ENCODE measurements at regions not wholly inside any gene's neighbourhood (a gene's known extent, or its start where the extent isn't known, plus 50 kb on each side); places are given as distances from the start of the nearest gene placed in this dataset.
"Not testable (repeated sequence)": the region's sequence is repeated elsewhere in the genome, so short reads cannot be mapped to it uniquely, and the experiment has no call there.

DNA sequence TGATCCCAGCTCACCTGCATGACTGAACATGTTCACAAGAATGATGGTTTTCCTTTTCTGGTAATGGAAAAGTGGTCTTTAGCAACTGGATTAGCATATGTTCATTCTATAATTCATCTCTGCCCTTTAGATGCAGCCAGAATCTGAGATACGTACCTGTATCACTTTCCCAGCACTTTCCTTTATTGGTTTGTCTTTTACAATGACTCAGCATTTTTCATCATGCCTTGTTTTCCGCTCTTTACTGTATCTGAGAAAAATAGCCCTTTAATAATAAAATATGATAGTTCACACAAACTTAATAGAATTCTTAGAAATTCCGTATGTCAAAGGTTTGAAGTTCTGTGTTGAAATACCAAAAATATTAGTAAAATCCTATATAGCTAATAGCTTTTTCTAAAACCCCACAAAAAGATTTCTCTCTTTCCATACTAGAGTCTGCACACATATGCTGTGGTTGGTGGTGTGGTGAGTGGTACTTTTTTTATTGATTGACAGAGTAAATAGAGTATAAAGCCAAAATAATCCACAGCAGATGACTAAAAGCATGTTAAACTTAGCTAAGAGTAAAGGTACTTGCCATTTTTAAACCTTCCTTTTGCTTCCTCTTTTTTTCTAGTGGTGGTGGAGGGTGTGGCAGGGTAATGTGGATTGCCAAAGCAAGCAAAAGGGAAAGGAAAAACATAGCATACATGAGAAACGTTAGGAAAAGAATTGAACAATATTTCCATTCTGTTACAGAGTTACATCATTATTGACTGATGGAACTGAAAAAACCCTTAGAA lies 328.9 kb upstream of the RBMS3 start:
- DNase-seq = no peak

DNA sequence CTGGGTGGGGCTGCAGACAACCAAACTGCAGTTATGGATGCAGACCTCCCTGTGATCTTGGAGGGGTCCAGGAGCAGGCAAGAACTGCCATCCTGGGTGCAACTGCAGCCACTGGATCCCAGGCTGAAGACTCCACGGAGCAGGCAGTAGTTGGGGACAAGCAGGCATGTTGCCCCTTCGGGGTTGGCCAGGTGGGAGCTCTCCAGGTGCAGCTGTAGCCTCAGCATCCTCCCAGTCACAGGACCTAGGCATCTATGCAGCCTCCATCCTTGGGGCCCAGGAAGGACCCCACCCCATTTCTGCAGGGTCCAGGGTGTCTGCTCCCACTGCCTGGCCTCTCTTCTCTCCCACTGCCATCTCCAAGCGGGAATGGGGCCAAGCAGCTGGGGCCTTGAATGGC lies 322.2 kb upstream of the RBMS3 start:
- DNase-seq = no peak

DNA sequence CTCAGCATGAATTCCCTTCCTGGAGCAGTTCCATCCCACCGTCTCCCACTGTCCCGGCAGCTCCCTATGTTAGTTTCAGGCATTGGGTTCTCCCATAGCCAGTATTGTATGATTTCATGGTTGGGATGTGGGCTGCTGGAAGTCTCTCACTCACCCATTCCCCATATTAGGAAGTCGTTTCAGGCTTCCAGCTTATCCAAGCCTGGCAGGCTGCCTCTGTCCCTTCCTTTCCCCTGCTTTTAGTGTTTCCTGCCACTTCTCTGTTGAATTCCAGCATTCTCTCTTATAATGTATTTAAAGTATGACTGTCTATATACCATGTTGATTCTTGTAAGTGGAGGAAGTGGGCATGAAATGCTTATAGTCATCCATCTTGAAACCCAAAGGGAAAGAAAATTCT lies 309.7 kb upstream of the RBMS3 start:
- no peak for DNase-seq

DNA sequence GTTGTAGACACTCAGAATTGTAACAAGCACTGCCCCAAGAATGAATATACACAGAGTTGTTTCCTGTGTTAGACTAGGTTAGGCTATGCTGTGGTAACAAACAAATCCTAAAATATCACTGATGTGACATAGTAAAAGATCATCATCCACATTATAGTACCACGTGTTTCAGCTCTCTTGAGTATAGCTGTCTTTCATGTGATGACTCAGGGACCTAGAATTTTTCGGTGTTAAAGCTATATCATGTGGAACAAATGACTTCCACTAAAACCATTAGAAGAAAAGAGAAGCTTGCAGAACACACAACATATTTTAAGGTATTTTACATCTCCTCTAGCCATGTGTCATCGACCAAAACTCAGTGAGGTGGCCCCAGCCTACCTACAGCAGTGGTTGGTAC lies 307.9 kb upstream of the RBMS3 start:
- no peak for DNase-seq

DNA sequence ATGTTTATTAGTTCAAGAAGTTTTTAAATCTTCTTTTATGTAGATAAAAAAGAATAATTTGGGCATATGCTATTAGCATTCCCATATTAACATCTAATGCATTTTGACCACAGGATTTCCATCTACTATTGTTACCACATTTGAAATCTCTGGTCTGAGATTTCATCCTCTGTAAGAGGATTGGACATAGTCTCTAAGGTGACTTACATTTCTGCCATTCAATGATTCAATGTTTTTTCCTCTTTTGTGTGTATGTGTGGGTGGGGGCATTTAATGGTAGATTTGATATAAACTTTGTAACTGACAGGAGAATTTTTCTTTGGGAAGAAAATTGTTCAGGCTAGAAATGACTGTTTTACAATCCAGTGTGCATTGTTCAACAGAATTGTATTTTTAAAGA lies 307.3 kb upstream of the RBMS3 start:
- no peak for DNase-seq

DNA sequence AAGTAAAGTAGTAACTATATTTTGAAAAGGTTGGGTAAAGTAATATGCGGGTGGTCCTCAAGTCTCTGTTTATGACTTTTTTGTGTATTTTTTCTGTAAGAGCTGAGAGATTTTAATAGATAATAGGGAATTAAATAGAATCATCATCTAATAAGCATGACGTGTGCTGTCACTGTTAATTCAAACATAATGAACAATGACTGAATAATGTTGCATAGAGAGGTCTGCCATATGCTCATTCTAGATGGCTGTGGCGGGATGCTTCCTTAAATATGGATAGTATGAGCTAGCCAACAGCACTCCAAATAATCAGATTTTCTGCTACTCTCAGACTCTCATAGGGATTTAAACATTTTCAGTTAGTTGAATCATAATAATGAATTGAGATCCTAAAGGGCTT lies 302.8 kb upstream of the RBMS3 start:
- DNase-seq = no peak

DNA sequence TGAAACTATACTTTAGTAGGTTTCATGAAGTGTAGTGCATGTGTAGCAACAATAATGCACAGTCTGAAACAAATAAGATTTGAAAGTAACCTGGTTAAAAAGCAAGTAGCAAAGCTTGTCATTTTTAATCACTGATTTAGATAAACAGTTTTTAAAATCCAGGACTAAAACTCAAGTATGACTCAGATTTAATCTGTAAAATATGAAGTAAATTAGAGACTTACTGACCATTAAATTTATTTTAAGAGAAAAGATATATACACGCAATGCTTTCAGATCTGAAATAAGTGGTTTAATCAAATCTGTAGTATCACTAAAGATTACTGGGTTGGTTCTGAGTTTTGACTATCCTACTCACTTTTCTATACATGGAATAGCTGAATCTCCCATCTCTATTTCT lies 300.7 kb upstream of the RBMS3 start:
- no peak for DNase-seq

DNA sequence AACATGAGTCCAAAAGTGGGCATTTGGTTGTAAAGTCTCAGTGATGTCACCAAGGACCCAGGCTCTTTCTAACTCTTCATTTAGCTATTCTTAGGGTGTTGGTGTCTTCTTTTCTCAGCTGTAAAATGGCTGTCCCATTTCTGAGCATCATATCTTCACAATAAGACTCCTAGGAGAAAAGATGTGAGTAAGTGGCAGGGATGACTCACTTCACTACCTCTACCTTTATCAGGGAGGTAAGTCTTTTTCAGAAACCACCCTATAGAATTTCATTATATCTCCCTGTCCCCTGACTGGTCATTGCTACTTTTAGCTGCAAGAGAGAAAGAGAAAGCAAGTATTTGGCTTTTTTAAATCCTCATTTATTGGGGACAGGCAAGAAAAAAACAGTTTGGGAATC lies 300.2 kb upstream of the RBMS3 start:
- no peak for DNase-seq

DNA sequence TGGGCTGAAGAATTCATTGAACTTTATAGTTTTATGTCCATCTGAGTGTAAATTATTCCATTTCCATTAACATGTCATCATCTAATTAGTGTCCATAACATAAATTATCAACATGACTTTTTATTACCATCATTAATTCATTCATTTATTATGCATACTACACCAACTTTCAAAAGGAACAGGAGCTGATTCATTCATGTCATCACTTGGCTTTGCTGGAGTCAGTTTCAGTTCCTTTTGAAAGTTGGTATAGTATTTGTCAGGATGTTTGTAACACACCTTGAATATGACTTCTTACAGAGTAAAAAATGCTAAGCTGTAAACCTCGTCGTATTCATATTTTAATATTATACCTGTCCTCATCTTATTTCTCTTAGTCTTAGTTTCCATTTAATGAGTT lies 298.0 kb upstream of the RBMS3 start:
- no peak for DNase-seq

DNA sequence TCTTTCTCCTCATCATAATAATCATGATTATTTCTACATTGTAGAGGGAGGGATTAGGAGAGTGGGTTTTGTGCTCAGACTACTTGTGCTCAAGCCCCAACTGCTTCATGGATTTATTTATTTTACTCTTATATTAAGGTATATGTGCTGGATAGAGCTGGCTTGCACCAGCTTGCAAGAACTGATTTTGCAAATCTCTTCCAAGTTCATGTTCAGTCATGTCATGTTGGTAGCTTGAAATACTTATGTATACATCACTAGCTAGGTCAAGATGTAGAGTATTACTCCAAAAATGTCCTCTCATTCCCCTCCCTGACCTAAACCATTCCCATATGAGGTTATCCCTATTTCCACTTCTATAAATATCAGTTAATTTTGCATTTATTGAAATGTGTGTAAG lies 293.9 kb upstream of the RBMS3 start:
- DNase-seq = no peak

DNA sequence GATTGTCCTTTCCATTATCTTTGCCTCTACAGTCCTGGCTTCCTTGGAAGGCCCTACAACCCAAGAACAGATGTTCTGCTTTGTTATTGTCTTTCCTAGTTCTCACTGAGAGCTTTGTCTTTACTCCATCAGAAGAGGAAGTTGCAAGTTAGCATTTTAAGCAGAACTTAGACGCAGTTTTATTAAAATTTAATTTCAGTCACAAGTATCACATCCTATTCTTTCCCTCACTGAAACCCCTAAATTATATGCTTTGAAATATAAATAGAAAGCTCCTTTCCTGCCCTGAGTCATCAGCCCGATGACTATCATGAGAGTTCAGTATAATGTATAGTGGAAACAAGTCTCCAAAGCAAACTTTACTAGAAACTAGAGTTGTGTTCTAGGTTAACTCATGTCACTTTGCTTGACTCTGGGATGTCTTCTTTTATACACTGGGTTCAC lies 291.2 kb upstream of the RBMS3 start:
- no peak for DNase-seq

DNA sequence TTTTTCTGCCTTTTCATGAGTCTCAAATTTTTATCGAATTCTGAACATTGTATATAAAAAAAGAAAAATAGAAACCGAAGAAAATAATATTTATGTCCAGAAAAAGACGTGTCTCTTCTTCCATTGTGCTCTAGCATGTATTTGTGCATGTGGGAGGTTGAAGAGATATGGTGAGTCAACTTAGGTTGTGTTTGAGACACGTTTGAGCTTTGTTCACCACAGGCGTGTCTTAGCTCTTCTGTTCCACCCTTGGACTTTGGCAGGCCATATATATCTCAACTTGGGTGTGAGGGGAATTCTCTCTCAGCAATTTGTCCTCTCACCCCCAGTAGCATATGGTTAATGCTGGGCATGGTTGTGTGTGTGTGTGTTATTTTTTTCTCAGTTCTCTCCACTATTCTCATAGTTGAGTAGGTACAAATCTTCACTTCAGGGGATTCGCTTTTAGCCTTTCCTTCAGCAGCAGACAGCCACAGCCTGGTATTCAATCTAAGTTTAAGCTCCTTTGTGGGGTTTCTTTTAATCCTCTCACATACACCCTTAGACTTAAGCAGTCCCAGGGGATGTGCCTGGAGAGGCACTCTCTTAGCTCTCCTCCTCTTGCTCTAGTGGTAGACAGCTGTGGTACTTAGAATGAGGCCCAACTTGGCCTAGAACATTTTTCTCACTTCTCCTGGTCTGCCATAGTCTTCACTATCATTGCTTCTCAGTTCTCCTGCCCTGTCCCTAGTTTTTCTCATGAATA lies 286.5 kb upstream of the RBMS3 start:
- no peak for DNase-seq

DNA sequence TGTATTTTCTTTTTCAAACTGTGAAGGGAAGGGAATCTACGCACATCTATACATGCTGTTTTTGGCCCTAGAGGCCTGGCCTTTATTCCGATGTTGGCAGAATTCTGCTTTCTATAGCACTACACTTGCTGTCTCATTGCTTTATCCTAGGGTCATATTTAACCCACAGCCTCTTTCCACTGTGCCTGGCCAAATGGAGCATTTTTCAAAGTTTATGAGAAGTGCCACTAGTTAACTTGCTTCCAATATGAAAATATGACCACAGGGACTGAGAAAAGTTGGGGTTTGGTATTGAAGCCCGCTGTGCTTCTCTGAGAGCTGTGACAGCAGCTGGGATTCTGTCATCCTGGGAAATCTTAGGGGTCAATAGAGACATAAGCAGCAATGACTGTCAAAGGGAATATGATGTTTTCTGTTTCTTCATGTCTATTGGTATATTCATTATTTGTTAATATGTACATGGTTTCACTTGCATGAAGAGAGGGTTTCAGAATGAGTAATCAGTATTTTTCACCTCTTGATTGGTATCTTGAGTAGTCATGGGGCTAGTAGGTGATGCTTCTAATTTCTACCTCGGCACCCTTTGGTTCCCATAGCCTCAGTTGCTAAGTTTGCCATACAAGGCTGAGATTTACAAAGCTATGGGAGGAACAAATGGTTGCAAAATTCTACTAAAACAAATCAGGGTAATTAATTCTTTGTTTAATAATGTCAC lies 275.8 kb upstream of the RBMS3 start:
- DNase-seq = no peak

DNA sequence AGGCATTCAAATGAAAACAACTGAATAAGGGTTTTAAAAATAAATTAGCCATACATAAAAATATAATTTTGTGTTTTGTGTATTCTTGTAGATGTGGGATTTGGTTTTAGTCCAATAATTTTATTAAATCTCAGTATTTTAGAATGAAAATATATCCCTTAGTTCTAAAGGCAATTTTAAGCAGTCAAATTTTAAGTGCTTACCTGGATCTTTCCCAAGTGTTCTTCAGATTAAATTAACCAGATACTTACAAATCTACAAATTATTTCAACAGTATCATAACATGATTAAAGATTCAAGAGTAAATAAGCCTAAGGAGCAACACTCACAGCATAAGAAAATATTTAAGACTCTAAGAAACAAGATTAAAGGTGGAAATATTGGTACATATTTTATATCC lies 275.0 kb upstream of the RBMS3 start:
- DNase-seq = no peak

DNA sequence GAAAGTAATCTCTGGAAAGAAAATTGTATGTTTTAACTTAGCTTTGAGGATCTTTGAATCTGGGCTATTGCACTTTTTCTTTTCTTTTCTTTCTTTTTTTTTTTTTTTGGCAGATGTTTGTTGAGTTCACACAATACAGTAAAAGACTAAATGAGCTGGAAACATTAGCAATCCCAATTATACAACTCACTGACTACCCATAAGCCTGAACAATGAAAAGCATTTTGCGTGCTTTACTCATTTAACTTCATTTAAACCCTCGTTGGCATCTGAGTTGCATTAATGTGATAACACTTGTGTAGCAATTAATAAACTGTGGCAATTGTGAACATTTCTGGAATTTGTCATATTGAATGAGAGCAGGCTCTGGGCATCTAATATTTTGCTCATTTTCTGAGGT lies 269.4 kb upstream of the RBMS3 start:
- no peak for DNase-seq

DNA sequence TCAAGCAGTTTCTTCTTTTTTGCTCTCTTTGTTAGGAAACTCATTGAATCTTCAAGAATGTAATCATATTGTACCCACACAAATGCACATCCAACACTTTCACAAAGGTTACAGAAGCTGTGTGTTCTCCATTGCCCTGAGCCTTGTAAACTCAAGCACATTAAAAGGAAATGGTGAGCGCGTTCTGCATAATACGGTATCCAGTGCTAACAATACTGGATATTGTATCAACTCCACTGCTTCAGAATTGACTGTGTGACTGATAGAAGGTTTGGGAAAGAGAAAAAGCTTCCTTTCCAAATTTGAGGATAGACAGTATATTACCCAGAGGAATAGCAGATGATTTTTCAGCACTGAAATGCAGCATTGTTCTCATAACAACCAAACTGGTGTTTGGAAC lies 268.9 kb upstream of the RBMS3 start:
- DNase-seq = no peak

DNA sequence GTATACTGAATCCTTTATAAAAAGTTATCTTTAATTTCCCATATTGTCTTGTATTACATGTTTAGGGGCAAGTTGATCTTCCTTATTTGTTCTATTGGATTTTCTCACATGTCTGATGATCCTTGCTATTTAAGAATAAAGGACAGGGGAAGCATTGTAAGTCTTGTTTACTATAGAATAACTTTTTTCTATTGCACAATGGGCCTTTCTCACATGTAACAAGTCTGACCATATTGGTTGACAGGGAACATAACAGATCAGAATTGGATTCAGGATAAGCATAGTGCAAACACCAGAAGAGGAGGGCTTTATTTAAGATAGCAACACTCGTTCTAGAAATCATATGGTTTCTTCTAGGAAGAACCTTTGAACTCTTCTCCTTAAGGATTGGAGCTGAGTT lies 257.9 kb upstream of the RBMS3 start:
- no peak for DNase-seq

DNA sequence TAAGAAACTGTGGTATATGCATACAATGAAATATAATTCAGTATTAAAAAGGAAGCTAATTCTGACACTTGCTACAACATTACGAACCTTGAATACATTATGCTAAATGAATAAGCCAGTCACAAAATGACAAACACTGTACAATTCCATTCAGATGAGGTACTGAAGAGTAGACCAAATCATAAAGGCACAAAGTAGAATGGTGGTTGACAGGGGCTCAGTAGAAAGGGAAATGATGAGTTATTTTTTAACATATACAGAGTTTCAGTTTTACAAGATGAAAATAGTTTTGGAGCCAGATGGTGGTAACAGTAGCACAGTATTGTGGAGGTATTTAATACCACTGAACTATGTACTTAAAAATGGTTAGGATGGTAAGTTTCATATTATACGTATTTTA lies 254.6 kb upstream of the RBMS3 start:
- no peak for DNase-seq

DNA sequence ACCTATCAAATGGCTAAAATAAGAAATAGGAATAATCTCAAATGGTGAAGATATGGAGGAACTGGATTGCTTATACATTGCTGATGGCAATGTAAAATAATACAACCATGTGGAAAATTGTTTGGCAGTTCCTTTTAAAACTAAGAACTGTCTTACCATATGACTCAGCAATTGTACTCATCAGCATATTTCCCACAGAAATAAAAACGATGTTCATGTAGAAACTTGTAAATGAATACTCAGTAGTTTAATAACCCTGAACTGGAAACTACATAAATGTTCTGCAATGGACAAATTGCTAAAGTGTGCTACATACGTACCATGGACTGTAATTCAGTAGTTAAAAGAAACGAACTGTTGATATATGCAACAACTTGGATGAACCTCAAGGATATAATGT lies 253.9 kb upstream of the RBMS3 start:
- DNase-seq = no peak

DNA sequence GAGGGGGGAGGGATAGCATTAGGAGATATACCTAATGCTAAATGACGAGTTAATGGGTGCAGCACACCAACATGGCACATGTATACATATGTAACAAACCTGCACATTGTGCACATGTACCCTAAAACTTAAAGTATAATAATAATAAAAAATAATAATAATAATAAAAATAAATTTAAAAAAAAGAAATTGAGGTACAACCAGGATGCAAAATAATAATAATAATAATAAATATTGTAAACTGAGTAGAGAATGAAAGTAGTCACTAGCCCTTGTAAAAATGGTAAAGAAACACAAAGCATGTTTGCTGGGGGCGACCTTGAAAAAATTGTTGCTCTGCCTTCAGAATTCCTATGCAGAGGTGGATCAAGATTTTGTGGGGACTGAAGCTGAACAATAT lies 249.7 kb upstream of the RBMS3 start:
- DNase-seq = not testable (repeated sequence)

DNA sequence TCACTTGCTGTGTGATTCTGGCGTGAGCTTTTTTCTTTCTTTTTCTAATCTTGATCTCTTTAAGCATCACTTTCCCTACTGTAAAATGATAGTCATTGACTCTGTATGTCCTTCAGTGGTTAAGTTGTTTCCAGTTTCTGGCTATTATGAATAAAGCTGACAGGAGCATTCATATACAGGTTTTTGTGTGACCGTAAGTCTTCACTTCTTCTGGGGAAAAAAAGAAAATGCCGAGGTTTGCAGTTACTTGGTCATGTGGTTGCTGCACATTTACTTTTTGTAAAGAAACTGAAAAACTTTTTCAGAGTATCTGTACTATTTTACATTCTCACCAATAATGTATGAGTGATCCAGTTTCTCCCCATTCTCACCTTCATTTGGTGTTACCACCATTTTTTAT lies 247.4 kb upstream of the RBMS3 start:
- DNase-seq = no peak

DNA sequence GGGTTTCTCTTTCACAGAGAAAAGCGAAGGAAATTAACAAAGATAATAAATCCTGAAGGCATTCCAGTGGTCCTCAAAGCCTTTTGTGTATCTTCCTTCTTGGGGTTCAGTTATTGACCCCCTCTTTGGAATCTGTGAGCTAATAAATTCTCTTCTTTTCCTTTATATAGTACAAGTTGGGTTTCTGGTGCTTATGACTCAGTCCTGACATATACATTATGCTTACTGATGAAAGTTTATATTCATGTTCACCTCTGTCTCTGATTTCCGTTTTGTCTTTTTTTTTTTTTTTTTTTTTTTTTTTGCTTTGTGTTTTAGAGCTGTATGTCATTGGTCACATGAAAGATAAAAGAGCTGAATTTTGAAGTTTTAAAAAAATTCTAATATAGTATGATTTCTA lies 230.7 kb upstream of the RBMS3 start:
- DNase-seq = no peak

DNA sequence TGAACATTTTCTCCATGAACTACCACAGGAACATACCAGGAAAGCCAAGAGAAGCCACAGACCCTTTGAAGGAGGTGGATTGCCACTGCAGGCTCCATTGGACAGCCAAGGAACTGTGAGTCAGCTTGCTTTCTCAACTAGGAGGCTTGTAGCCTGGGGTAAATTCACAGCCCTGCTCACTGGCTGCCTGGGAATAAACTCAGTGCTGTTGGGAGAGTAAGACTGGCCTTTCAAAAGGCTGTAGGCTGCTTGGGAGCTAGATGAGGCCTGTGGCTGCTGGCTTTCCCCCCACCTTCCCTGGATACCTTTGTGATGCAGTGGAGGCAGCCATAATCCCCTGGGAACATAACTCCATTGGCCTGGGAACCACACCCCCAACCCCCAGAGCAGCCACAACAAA lies 223.5 kb upstream of the RBMS3 start:
- DNase-seq = no peak

DNA sequence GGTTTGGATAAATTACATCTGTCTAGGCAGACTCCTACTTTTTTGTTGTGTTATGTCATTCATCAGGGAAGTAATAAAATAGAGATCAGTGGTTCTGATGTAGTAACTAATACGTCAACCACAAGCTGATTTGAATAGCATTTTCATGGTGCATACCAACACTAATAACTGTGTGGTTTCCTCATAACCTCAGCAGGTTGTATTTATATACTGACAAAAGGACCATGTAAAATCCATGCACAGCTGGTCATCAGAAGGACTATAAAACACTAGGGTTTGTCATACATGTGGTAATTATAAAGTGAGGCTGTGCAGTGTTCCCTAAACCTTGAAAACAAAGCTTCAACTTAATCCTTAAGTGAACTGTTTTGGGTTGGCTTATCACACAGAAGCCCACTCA lies 216.8 kb upstream of the RBMS3 start:
- DNase-seq = no peak
